ENCODE measurements at regions not wholly inside any gene's neighbourhood (a gene's known extent, or its start where the extent isn't known, plus 50 kb on each side); places are given as distances from the start of the nearest gene placed in this dataset.

- TF ChIP-seq CTCF (conservative IDR thresholded peaks at IDR 0.05; ENCODE audit: low read length): no peak
- TF ChIP-seq EZH2phosphoT487 (IDR thresholded peaks at IDR 0.05; ENCODE audit: borderline replicate concordance, low read depth, low read length): no peak
These were observed 212.9 kb downstream of the DUSP6 start for GRCh38 chr12:89139390-89139789.
